HepG2 (cell line): ENCODE measurements at regions not wholly inside any gene's neighbourhood (a gene's known extent, or its start where the extent isn't known, plus 50 kb on each side); places are given as distances from the start of the nearest gene placed in this dataset.

Source experiments
- ATAC-seq: fragments of 200-7000 bp; cut with Tn5 transposase; 3 replicates; pipeline ENCODE4 v1.9.1; 2020; ENCODE audit warnings: mild to moderate bottlenecking, moderate library complexity
- BruUV-seq: library from RNA; stranded (reverse); fragments of 400-500 nt; replicated peaks from 2 replicates; lab custom pipeline; 2021; lab: Mats Ljungman, UMichigan
- CTCF ChIA-PET: fragments of 300-600 bp; formaldehyde crosslinking; extraction: SDS; loops from one replicate; lab custom pipeline; 2021; ENCODE audit warnings: low total read pairs, inconsistent platforms, low intra/inter-chr PET ratio; lab: Yijun Ruan, JAX
- POLR2A ChIA-PET: fragments of 350-600 bp; sonication (Branson Sonifier 250); formaldehyde crosslinking; loops from one replicate; lab custom pipeline; 2020; ENCODE audit warnings: antibody characterized with exemption, inconsistent platforms; lab: Yijun Ruan, JAX
- DNase-seq: peaks from one replicate; pipeline ENCODE4 v3.0.0-alpha.2; 2015; ENCODE audit warnings: low spot score
- FAIRE-seq: peaks from 3 replicates; lab custom pipeline; 2011; peaks lifted over from hg19 to GRCh38; lab: Jason Lieb, UNC
- H2AFZ ChIP-seq: one replicate; pipeline ENCODE4 v1.6.1; 2011; ENCODE audit warnings: low read length, inconsistent platforms
- H3K27ac ChIP-seq: fragments of 300-600 bp; 3 replicates; pipeline ENCODE4 v1.8.0; 2011; ENCODE audit warnings: mixed run types, mild to moderate bottlenecking, mixed read lengths, low read length, inconsistent platforms; ENCODE audit not compliant: insufficient read depth; ENCODE audit errors: extremely low read length
- H3K27me3 ChIP-seq, 2 experiments: fragments of 200-600 bp in 1 of 2; 2 replicates in 1 of 2; 3 replicates in 1 of 2; pipeline versions ENCODE4 v1.6.0 to v1.8.0; 2011; ENCODE audit warnings: low read length in 2 of 2, mild to moderate bottlenecking in 2 of 2, moderate library complexity in 2 of 2, inconsistent platforms in 1 of 2; ENCODE audit not compliant: insufficient read depth in 2 of 2, control insufficient read depth in 1 of 2
- H3K36me3 ChIP-seq, 2 experiments: fragments of 200-600 bp in 1 of 2; replicated peaks in 1 of 2; 2 replicates in 1 of 2; 3 replicates in 1 of 2; pipeline versions ENCODE4 v1.5.1 to v1.8.0; 2011; ENCODE audit warnings: low read length in 2 of 2, inconsistent platforms in 1 of 2; ENCODE audit not compliant: insufficient read depth in 2 of 2, control insufficient read depth in 1 of 2
- H3K4me1 ChIP-seq: 2 replicates; pipeline ENCODE4 v1.5.1; 2012; ENCODE audit warnings: low read length, inconsistent platforms; ENCODE audit not compliant: insufficient read depth
- H3K4me2 ChIP-seq: 2 replicates; pipeline ENCODE4 v1.6.0; 2011; ENCODE audit warnings: low read depth, low read length, inconsistent platforms
- H3K4me3 ChIP-seq, 3 experiments: fragments of 200-600 bp in 1 of 3; sonication (generic), shearing (Covaris generic) in 1 of 3; replicated peaks in 1 of 3; 2 replicates each; pipeline ENCODE4 v1.5.1; 2011 to 2016; ENCODE audit warnings: low read length in 3 of 3, inconsistent platforms in 2 of 3, low read depth in 2 of 3, mild to moderate bottlenecking in 2 of 3, control low read depth in 1 of 3, mixed read lengths in 1 of 3; ENCODE audit not compliant: insufficient read depth in 1 of 3
- H3K79me2 ChIP-seq: one replicate; pipeline ENCODE4 v1.6.1; 2011; ENCODE audit warnings: low read length, inconsistent platforms; ENCODE audit not compliant: insufficient read depth
- H3K9ac ChIP-seq: 2 replicates; pipeline ENCODE4 v1.6.0; 2011; ENCODE audit warnings: mild to moderate bottlenecking, low read depth, low read length, inconsistent platforms; ENCODE audit not compliant: insufficient read depth
- H3K9me3 ChIP-seq: 2 replicates; pipeline ENCODE4 v1.5.1; 2012; ENCODE audit warnings: mild to moderate bottlenecking, low read length
- H4K20me1 ChIP-seq: 2 replicates; pipeline ENCODE4 v1.6.0; 2011; ENCODE audit warnings: inconsistent platforms, mild to moderate bottlenecking, low read length, moderate library complexity; ENCODE audit not compliant: insufficient read depth
- AHR ChIP-seq: IDR thresholded peaks from 2 replicates; pipeline ENCODE4 v1.6.1; 2018; ENCODE audit warnings: missing genetic modification reagents, missing compliant biosample characterization
- ATF7 ChIP-seq, 2 experiments: fragments of 450-650 bp in 1 of 2; sonication (generic) in 1 of 2; formaldehyde crosslinking in 1 of 2; IDR thresholded peaks; 2 replicates each; pipeline versions ENCODE4 v1.4.0 to v1.6.1; 2016 to 2020; ENCODE audit warnings: antibody characterized with exemption in 1 of 2, mild to moderate bottlenecking in 1 of 2, missing genetic modification reagents in 1 of 2
- E2F2 ChIP-seq: sonication (generic); formaldehyde crosslinking; IDR thresholded peaks from 2 replicates; pipeline ENCODE4 v1.4.0; 2020; ENCODE audit warnings: missing genetic modification reagents, borderline replicate concordance
- GABPB1 ChIP-seq: IDR thresholded peaks from 2 replicates; pipeline ENCODE4 v1.6.1; 2016; ENCODE audit warnings: mild to moderate bottlenecking, missing genetic modification reagents, moderate library complexity, missing compliant biosample characterization
- HMG20A ChIP-seq: IDR thresholded peaks from 2 replicates; pipeline ENCODE4 v1.6.1; 2016; ENCODE audit warnings: borderline replicate concordance
- IRF2 ChIP-seq: IDR thresholded peaks from 2 replicates; pipeline ENCODE4 v1.6.1; 2018; ENCODE audit warnings: missing genetic modification reagents, missing compliant biosample characterization
- YEATS4 ChIP-seq: sonication (generic); formaldehyde crosslinking; IDR thresholded peaks from 2 replicates; pipeline ENCODE4 v1.4.0; 2020; ENCODE audit warnings: missing genetic modification reagents, borderline replicate concordance
- ZBTB20 ChIP-seq: sonication (generic); formaldehyde crosslinking; IDR thresholded peaks from 2 replicates; pipeline ENCODE4 v1.8.1; 2023; ENCODE audit warnings: missing genetic modification reagents, low read depth, mild to moderate bottlenecking, borderline replicate concordance
- ZNF777 ChIP-seq: sonication (generic); formaldehyde crosslinking; IDR thresholded peaks from 2 replicates; pipeline ENCODE4 v1.4.0; 2020; ENCODE audit warnings: missing genetic modification reagents
- ZNF878 ChIP-seq: sonication (generic); formaldehyde crosslinking; IDR thresholded peaks from 2 replicates; pipeline ENCODE4 v1.8.1; 2023; ENCODE audit warnings: mild to moderate bottlenecking, missing genetic modification reagents, moderate library complexity
- WGBS: methylation state at CpG from one replicate; pipeline ENCODE4 v1.1.6; 2017; ENCODE audit warnings: low lambda C conversion rate; 5-methylcytosine and 5-hydroxymethylcytosine counted together
- in situ Hi-C: cut with HindIII; loops from 2 replicates; pipeline ENCODE4 v1.10.0; 2017; ENCODE audit warnings: low pct_unique_long_range_greater_than_20kb; ENCODE audit not compliant: extremely low pct_ligation_motif_present
- intact Hi-C: fragments of 100-400 bp; cut with micrococcal nuclease; formaldehyde crosslinking; loops from one replicate; pipeline ENCODE4 v1.10.0; 2022; ENCODE audit not compliant: unreplicated experiment
- TF ChIP-seq, protein P1 (sequence below): sonication (generic); formaldehyde crosslinking; IDR thresholded peaks from 2 replicates; pipeline ENCODE4 v1.4.0; 2020; ENCODE audit warnings: missing genetic modification reagents
- TF ChIP-seq, protein P2 (sequence below): IDR thresholded peaks from 2 replicates; pipeline ENCODE4 v1.6.1; 2012; ENCODE audit warnings: low read length, improper control_type of control experiment

- 26% methylated on average over 3 of the region's 4 CpGs for WGBS
- ChIA-PET POLR2A (no interaction called here), CTCF (no interaction called here)
- Histone ChIP-seq H2AFZ (no peak overlapping the region), H3K4me2 (no peak overlapping the region), H3K9ac (no peak overlapping the region), H3K36me3 (no peaks in the 10 kb centered on the region), H3K9me3 (no peaks in the 10 kb centered on the region), H3K27ac (no peak overlapping the region), H3K79me2 (no peaks in the 10 kb centered on the region), H3K4me1 (no peaks in the 10 kb centered on the region), H3K27me3 (peaks cover 0 to 1% of the 10 kb centered on the region in 2 experiments; a peak in 1 of 5 replicates), H3K4me3 (no peak overlapping the region), H4K20me1 (no peaks in the 10 kb centered on the region)
- ATAC-seq: no peak
- no TSS peak for BruUV-seq
- DNase-seq: no peak
- in situ Hi-C loops: no loop called here
- intact Hi-C loops: no loop called here
- FAIRE-seq: no peak
- TF ChIP-seq GABPB1: no peak
- no peak for TF ChIP-seq E2F2 (CRISPR knock-in tag)
- TF ChIP-seq, protein P1, sequence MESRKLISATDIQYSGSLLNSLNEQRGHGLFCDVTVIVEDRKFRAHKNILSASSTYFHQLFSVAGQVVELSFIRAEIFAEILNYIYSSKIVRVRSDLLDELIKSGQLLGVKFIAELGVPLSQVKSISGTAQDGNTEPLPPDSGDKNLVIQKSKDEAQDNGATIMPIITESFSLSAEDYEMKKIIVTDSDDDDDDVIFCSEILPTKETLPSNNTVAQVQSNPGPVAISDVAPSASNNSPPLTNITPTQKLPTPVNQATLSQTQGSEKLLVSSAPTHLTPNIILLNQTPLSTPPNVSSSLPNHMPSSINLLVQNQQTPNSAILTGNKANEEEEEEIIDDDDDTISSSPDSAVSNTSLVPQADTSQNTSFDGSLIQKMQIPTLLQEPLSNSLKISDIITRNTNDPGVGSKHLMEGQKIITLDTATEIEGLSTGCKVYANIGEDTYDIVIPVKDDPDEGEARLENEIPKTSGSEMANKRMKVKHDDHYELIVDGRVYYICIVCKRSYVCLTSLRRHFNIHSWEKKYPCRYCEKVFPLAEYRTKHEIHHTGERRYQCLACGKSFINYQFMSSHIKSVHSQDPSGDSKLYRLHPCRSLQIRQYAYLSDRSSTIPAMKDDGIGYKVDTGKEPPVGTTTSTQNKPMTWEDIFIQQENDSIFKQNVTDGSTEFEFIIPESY (CRISPR knock-in tag): no peak
- TF ChIP-seq YEATS4 (CRISPR knock-in tag): no peak
- TF ChIP-seq ZBTB20: no peak
- no peak for TF ChIP-seq AHR (CRISPR knock-in tag)
- no peak for TF ChIP-seq HMG20A (CRISPR knock-in tag)
- no peak for TF ChIP-seq IRF2 (CRISPR knock-in tag)
- no peak for TF ChIP-seq ZNF878 (CRISPR knock-in tag)
- TF ChIP-seq, protein P2, sequence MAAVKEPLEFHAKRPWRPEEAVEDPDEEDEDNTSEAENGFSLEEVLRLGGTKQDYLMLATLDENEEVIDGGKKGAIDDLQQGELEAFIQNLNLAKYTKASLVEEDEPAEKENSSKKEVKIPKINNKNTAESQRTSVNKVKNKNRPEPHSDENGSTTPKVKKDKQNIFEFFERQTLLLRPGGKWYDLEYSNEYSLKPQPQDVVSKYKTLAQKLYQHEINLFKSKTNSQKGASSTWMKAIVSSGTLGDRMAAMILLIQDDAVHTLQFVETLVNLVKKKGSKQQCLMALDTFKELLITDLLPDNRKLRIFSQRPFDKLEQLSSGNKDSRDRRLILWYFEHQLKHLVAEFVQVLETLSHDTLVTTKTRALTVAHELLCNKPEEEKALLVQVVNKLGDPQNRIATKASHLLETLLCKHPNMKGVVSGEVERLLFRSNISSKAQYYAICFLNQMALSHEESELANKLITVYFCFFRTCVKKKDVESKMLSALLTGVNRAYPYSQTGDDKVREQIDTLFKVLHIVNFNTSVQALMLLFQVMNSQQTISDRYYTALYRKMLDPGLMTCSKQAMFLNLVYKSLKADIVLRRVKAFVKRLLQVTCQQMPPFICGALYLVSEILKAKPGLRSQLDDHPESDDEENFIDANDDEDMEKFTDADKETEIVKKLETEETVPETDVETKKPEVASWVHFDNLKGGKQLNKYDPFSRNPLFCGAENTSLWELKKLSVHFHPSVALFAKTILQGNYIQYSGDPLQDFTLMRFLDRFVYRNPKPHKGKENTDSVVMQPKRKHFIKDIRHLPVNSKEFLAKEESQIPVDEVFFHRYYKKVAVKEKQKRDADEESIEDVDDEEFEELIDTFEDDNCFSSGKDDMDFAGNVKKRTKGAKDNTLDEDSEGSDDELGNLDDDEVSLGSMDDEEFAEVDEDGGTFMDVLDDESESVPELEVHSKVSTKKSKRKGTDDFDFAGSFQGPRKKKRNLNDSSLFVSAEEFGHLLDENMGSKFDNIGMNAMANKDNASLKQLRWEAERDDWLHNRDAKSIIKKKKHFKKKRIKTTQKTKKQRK: no peak
- no peak for TF ChIP-seq ATF7 (IDR thresholded peaks at IDR 0.05)
- no peak for TF ChIP-seq ATF7 (CRISPR knock-in tag; IDR thresholded peaks at IDR 0.05)
- no peak for TF ChIP-seq ZNF777 (CRISPR knock-in tag)
Measured at GRCh38 chr1:209343511-209343910, 240.0 kb upstream of the CAMK1G start.
